ENCODE measurements at regions not wholly inside any gene's neighbourhood (a gene's known extent, or its start where the extent isn't known, plus 50 kb on each side); places are given as distances from the start of the nearest gene placed in this dataset.

GRCh38 chr11:130995266-130995665, 79.0 kb upstream of the SNX19 start:
- no peak for TF ChIP-seq POLR2A (IDR thresholded peaks at IDR 0.05)
- TF ChIP-seq, protein P1, sequence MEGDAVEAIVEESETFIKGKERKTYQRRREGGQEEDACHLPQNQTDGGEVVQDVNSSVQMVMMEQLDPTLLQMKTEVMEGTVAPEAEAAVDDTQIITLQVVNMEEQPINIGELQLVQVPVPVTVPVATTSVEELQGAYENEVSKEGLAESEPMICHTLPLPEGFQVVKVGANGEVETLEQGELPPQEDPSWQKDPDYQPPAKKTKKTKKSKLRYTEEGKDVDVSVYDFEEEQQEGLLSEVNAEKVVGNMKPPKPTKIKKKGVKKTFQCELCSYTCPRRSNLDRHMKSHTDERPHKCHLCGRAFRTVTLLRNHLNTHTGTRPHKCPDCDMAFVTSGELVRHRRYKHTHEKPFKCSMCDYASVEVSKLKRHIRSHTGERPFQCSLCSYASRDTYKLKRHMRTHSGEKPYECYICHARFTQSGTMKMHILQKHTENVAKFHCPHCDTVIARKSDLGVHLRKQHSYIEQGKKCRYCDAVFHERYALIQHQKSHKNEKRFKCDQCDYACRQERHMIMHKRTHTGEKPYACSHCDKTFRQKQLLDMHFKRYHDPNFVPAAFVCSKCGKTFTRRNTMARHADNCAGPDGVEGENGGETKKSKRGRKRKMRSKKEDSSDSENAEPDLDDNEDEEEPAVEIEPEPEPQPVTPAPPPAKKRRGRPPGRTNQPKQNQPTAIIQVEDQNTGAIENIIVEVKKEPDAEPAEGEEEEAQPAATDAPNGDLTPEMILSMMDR (IDR thresholded peaks at IDR 0.05) = no peak
